Pancreas (tissue), 10 donors: ENCODE measurements at regions not wholly inside any gene's neighbourhood (a gene's known extent, or its start where the extent isn't known, plus 50 kb on each side); places are given as distances from the start of the nearest gene placed in this dataset.
A peak's percentile ranks its signal among the peaks of the same experiment; 100 is the strongest.

Experiments used
- ATAC-seq, 4 donors: fragments of 200-7000 bp; cut with Tn5 transposase; one replicate each; pipeline versions ENCODE4 v1.8.0 to v1.9.1; 2020; ENCODE audit warnings: mild to moderate bottlenecking in 4 of 4, moderate library complexity in 4 of 4
- DNase-seq, 6 donors: peaks; one replicate each; pipeline ENCODE4 v3.0.0-alpha.2; 2020
- FAIRE-seq: peaks from 2 replicates; lab custom pipeline; 2012; peaks lifted over from hg19 to GRCh38; lab: Jason Lieb, UNC
- H3K27ac ChIP-seq, 4 donors: fragments of 200-600 bp; sonication (generic); 1 replicate in 3 of 4; 2 replicates in 1 of 4; pipeline versions ENCODE4 v1.5.0 to v1.8.0; 2020
- H3K27me3 ChIP-seq, 4 donors: fragments of 200-600 bp; one replicate each; pipeline ENCODE4 v1.8.0; 2021
- H3K36me3 ChIP-seq, 3 donors: fragments of 200-600 bp; sonication (generic) in 1 of 3; one replicate each; pipeline versions ENCODE4 v1.5.0 to v1.8.0; 2020 to 2021
- H3K4me1 ChIP-seq, 3 donors: fragments of 200-600 bp; one replicate each; pipeline ENCODE4 v1.8.0; 2021
- H3K4me3 ChIP-seq, 4 donors: fragments of 200-600 bp; sonication (generic) in 2 of 4; one replicate each; pipeline versions ENCODE4 v1.5.0 to v1.8.0; 2020 to 2021
- H3K9me3 ChIP-seq, 4 donors: fragments of 200-600 bp; one replicate each; pipeline ENCODE4 v1.8.0; 2021
- WGBS, 2 donors: extraction: QIAGEN DNeasy Blood & Tissue Kit; methylation state at CpG; one replicate each; pipeline ENCODE4 v1.1.7; 2013; 5-methylcytosine and 5-hydroxymethylcytosine counted together
- intact Hi-C, 3 donors: fragments of 100-400 bp; cut with DNase I; formaldehyde crosslinking; loops; one replicate each; pipeline versions ENCODE4 v1.11.1 to v1.14.2; 2022
- TF ChIP-seq, protein P1 (sequence below), 4 donors: fragments of 200-600 bp; sonication (generic) in 3 of 4; IDR thresholded peaks; one replicate each; pipeline versions ENCODE4 v1.5.0 to v1.8.0; 2021; ENCODE audit warnings: antibody characterized with exemption in 4 of 4
- donor health status: healthy with polysubstance abuse.
- donor health status: DM: no; HTN: no; CAD: no; lungs with moderate emphysema.
- donor health status: DM: no; HTN: no; CAD: no.
- donor health status: control.
- donor health status: control.
- donor health status: Bipolar disorder and iron deficiency.
- donor health status: DM: yes; HTN: yes; CAD: no.
- donor health status: DM: no; HTN: no; CAD: no.
- donor health status: DM: no; HTN: no; CAD: no.
- donor health status: DM: yes; HTN: yes; CAD: no.

DNA sequence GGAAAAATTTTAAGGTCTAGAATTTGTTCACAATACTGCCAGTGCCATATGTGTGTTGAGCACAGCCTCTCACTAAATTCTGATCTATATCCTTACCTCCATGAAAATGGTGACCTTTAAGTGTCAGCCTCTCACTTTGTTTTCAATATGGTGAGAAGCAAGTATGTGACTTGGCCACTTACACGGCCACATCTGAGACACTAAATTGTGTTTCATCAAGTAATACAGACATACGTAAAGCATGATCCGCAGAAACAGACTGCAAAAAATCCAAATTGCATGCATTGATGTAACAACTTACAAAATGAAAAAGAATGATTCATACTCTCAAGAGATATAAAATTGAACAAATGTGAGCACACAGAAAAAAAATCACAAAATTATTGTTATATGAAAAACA, 55.2 kb upstream of the UGP2 start:
- Histone ChIP-seq H3K27ac (no peak overlapping the region), H3K9me3 (no peaks in the 10 kb centered on the region), H3K4me1 (no peaks in the 10 kb centered on the region), H3K27me3 (no peaks in the 10 kb centered on the region), H3K4me3 (no peak overlapping the region), H3K36me3 (no peaks in the 10 kb centered on the region)
- ATAC-seq (no peak), FAIRE-seq (no peak), DNase-seq (no peak)
- 96 to 98% methylated on average over 3 of the region's 3 CpGs for WGBS, 2 donors
- TF ChIP-seq, protein P1, sequence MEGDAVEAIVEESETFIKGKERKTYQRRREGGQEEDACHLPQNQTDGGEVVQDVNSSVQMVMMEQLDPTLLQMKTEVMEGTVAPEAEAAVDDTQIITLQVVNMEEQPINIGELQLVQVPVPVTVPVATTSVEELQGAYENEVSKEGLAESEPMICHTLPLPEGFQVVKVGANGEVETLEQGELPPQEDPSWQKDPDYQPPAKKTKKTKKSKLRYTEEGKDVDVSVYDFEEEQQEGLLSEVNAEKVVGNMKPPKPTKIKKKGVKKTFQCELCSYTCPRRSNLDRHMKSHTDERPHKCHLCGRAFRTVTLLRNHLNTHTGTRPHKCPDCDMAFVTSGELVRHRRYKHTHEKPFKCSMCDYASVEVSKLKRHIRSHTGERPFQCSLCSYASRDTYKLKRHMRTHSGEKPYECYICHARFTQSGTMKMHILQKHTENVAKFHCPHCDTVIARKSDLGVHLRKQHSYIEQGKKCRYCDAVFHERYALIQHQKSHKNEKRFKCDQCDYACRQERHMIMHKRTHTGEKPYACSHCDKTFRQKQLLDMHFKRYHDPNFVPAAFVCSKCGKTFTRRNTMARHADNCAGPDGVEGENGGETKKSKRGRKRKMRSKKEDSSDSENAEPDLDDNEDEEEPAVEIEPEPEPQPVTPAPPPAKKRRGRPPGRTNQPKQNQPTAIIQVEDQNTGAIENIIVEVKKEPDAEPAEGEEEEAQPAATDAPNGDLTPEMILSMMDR (IDR thresholded peaks at IDR 0.05) = no peak
- intact Hi-C loops = no loop called here

DNA sequence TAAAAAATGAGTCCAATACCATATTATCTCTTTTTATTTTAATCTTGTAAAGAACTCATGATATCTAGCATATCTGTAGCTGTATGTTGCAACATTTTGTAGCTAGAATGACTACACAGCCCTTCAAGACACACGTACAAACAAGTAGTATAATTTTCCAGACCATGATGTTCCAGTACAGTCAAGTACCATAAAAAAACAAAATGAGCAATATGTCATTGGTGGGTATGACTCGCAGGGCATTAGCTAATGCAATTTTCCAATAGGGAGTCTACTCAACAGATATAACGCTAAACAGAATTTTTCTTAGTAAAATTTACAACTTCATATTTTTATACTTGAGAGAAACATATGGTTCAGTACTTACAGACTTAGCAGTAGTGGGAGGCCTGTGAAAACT, 53.6 kb upstream of the UGP2 start:
- 84 to 88% methylated on average over 3 of the region's 3 CpGs for WGBS, 2 donors
- Histone ChIP-seq H3K4me3 (no peak overlapping the region), H3K27me3 (no peaks in the 10 kb centered on the region), H3K27ac (no peak overlapping the region), H3K36me3 (no peaks in the 10 kb centered on the region), H3K4me1 (no peaks in the 10 kb centered on the region), H3K9me3 (no peaks in the 10 kb centered on the region)
- ATAC-seq = no peak
- FAIRE-seq = no peak
- no peak for DNase-seq
- TF ChIP-seq, protein P1 (IDR thresholded peaks at IDR 0.05) = no peak
- intact Hi-C loops = no loop called here

DNA sequence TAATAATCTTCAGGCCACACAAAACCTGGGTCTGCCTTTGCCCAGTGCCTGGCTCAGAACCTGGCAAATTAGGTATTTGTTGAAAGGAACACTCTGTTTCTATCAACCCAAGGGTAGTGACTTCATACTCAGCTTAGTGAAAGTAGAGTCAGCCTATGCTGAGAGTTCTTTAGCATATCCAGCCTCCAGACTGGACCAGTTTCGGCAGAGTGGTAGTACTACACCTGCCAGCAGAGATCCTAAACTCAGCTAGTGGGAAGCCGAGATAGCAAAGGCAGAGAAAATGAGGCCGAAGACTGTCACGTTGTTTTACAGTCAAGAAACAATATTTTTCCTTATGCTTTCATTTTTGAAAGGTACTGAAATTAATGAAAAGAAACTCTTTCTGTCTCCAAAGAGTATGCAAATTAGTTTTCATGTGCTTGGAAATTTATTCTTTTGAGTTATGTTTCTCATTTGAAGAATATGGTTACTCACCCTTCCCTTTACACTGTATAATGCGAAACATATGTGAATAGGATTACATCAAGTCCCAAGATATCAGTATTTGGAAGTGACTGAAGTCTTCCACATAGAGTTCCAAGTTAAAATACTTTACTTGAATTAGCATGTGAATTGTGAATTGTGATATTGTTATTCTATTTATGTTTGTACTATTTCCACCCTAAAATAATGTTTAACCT, 52.2 kb upstream of the UGP2 start:
- Histone ChIP-seq H3K4me3 (no peak overlapping the region), H3K27ac (no peak overlapping the region), H3K4me1 (no peaks in the 10 kb centered on the region), H3K27me3 (no peaks in the 10 kb centered on the region), H3K9me3 (no peaks in the 10 kb centered on the region), H3K36me3 (no peaks in the 10 kb centered on the region)
- WGBS, 2 donors = 89 to 92% methylated on average over 5 of the region's 5 CpGs
- FAIRE-seq = no peak
- ATAC-seq = no peak
- intact Hi-C loops = no loop called here
- no peak for DNase-seq
- TF ChIP-seq, protein P1 (IDR thresholded peaks at IDR 0.05) = no peak

DNA sequence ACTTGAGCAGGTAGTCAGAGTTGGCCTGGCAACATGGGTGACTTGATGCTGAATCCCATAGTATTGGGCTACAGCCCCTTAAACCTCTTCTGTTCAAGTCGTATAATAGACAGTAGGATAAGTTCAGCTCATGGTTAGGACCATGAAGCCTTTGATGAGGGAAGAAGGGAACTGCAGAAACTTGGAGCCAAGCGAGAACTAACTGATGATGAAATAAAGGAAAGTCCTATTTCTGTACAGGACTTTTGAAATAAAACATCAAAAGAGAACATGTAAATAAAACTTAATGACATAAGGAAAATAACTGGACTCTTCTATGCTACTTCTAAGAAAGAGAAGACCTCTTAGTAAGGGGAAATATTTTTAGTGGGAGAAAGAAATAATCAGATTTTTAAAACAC, 51.2 kb upstream of the UGP2 start:
- FAIRE-seq = no peak
- ATAC-seq = no peak
- Histone ChIP-seq H3K4me3 (no peak overlapping the region), H3K27me3 (no peaks in the 10 kb centered on the region), H3K9me3 (no peaks in the 10 kb centered on the region), H3K36me3 (no peaks in the 10 kb centered on the region), H3K27ac (no peak overlapping the region), H3K4me1 (no peaks in the 10 kb centered on the region)
- TF ChIP-seq, protein P1 (IDR thresholded peaks at IDR 0.05) = no peak
- intact Hi-C loops = no loop called here
- WGBS, 2 donors = 88 to 92% methylated on average over 2 of the region's 2 CpGs
- no peak for DNase-seq

DNA sequence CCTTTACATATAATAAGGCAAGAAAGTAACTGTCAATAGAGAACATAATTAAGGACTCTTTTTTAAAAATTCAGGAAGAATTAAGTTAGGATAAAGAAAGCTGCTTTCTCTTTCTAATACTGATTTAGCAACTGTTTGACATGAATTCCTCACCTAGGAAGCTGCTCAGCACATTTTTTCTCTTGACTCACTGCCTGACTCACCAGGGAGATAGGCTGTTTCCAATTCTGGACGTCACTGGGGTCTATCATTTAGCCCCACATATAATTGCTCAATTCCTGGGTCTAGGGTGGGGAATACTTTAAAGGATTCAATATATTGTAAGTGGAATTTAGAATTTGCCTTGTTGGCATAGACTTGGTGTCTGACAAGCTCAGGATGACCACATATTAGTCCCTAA, 50.8 kb upstream of the UGP2 start:
- 30 to 37% methylated on average over 1 of the region's 1 CpG for WGBS, 2 donors
- H3K27ac ChIP-seq = no peak overlapping the region
- intact Hi-C loops = no loop called here
- no peaks in the 10 kb centered on the region for H3K4me1 ChIP-seq
- no peak for FAIRE-seq
- H3K27me3 ChIP-seq = no peaks in the 10 kb centered on the region
- ATAC-seq = peak in 2 of 4 donors; percentile 36 to 73
- DNase-seq = no peak
- no peak overlapping the region for H3K4me3 ChIP-seq
- TF ChIP-seq, protein P1 (IDR thresholded peaks at IDR 0.05) = no peak
- H3K9me3 ChIP-seq = no peaks in the 10 kb centered on the region
- H3K36me3 ChIP-seq = no peaks in the 10 kb centered on the region
